Islet precursor cell (in vitro differentiated cells): ENCODE measurements at regions not wholly inside any gene's neighbourhood (a gene's known extent, or its start where the extent isn't known, plus 50 kb on each side); places are given as distances from the start of the nearest gene placed in this dataset.

Source experiments
- DNase-seq: peaks from one replicate; pipeline ENCODE4 v3.0.0-alpha.2; 2018

DNA sequence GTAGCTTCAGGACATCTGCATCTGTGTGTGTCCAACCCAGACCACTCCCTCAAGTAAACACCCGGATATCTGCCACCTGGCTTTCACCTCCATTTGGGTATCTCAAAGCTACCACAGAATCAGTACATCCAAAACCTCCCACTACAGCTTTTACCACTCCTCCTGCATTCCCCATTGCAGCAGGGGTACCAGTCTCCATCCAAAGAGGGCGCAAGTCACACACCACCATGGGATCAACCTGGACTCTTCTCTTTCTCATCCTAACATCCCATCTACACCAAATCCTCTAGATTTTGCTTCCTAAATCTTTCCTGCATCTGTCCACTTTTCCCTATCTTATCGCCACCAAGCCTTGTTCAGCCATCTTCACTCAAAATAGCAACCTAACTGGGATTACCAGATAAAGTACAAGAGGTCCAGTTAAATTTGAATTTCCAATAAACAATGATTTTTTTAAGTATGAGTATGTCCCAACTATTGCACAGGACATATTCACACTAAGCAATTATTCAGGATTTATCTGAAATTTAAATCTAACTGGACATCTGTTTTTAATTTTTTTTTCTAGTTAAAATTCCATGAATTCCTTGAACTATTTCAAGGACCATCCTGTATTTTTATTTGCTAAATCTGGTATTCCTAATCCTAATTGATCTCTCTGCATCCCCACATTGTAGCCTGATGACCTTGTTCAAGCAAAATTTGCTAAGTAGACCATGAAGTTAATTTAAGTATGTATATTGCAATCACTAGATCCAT, 164.3 kb upstream of the MLN start:
- no peak for DNase-seq

DNA sequence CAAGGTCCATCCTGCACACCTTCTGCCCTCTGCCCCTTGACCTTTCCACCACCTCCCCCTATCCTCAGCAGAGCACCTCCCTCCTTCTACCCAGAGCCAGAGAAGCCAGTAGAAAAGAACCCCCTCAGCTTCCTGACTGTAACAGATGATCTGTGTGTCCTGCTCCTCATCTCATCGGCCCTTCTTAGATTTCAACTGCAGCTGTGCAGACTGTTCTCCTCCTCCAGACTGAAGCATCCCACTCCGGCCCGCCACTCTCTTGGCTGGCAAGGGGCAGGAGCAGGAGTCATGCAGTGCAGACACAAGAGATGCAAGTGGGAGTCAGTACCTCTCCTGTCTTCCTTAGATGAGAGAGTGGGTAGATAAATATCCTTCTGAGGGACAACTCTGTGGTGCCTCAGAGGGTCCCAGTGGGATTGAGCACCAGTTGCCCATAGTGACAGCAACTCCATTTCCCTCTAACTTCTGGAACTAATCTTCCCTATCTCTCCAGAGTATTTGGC, 163.5 kb upstream of the MLN start:
- no peak for DNase-seq

GRCh38 chr6:33966536-33966935, 162.7 kb upstream of the MLN start:
- no peak for DNase-seq

GRCh38 chr6:33965766-33966165, 162.0 kb upstream of the MLN start:
- no peak for DNase-seq

DNA sequence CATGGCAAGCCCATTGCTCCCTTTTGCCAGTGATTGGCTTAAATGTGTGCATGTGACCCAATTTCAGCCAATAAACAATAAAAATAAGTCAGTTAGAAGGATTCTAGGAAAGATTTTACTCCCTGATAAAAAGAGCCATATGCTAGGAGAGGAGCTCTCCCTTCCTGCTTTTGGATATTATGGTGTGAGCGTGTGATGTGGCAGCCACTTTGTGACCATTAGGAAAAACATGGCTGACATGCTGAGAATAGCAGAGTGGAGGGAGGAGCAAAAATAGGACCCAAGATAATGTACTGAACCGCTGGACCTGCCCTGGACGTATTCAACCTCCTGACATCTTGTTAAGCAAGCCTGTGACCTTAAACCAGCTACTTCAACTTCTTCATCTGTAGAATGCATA, 160.6 kb upstream of the MLN start:
- DNase-seq = no peak

- no peak for DNase-seq
Observed at GRCh38 chr6:33963136-33963750, 159.4 kb upstream of the MLN start.

DNA sequence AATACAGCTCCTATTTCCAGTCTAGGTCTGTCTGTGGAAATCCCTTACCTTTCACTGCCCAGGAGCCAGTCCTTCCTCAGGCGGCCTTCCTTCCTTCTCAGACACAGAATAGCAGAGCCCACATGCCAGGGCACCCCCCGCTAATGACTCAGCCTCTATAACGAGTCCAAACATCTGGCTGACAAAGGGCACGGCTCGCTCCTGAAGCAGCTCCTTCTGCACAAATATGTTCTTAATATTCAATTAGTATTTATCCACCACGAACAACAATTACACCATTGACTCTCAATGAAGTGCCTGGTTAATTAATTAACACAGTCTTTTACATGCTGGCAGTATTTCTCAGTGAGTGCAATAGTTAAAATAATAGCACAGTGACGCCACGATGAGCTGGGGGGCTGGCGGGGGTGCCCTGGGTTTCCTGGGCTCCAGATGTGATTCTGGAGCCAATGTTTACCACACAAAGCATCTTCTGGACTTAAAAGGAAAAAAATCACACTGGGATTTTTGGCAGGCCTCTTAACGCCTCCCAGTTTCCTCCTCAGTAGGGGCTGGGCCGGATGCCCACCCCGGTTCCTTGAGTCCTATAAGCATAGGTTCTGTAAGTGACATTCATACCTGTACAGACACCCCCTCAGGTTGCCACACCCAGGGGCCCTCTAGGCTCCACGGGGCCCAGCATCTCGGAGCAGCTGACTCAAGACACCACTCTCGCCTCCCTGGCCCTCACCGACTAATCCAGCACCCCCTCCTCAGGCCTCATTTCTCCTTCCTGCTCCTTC, 158.6 kb upstream of the MLN start:
- DNase-seq = no peak

- DNase-seq = no peak
Observed at GRCh38 chr6:33961691-33962090, 157.9 kb upstream of the MLN start.

DNA sequence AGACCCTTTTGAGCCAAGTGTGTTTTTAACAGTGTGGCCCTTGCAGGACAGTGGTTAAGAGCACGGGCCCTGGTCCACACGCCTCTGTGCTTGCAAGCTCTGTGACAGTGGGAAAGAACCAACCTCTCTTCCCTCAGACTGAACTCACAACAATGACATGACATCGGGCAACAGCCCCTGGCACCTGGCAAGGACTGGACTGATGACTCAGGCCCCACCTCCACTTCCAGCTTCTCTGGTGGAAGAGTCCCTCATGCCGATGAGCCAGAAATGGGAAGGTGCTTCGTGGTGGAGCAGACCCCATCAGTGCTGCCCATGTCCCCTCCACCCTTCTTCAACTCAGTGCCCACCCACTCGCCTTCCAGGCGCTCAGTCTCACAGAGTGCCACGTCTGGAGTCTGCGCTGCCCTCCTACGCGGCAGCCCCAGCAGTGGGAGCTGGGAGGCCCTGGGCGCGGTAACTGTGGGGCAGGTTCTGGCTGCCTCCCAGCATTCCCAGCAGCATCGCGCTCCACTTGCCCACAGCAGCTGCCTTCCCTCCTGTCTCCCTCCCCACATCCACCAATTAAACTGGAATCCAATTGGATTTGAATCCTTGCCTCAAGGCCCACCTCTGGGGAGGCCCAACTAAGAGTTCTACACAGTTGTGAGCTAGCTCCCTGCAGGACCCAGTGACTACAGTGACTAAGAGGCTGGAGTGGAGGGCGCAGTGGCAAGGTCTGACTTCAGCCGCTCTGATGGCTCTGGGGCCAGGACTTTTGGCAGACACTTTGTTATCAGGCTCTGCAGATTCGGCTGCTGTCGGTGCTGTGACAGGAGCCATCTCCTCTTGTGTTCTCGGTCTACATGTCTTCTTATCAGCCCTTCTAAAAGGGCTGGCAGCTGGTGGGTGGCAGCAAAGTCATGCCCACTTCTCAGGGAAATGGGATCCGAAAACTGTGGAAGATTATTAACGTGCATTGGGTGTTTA, 156.8 kb upstream of the MLN start:
- no peak for DNase-seq

GRCh38 chr6:33959661-33960344, 156.0 kb upstream of the MLN start:
- no peak for DNase-seq

GRCh38 chr6:33959329-33959651, 155.5 kb upstream of the MLN start:
- no peak for DNase-seq

DNA sequence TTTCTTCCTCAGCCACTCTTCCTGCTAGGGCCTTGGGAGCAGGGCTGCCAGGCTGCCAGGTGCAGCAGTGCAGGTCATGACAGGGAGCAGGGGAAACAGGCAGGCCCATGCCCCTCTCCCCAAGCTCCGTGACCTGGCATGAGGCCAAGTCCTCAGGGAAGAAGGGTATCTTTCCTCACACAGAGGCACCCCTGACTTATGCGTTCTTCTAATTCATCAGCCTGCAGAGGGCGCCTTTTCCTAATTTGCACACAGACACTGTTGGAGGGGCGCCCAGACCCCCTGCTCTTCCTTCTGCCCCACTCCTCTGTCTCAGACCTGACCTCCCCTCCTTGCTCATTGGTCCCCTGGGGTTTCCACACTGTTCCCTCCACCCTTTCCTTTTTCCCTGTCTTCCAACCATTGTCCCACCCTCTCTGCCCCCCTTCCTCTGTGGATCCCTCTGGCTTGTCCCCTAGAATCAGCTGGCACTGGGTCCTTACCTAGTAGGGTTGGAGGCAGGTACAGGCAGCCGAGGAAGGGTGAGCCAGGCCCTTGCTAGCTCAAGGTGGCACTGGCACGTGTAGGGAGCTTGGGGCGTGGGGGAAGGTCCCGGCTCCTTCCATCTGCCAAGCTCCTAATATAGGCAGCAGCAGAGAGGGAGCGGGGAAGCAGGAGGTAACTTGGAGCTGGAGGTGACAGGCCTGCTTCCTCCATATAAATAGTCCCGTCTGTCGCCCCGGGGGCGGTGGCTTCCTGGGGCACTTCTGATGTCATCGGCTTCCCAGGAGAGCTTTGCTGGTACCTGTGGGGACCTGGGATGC, 154.9 kb upstream of the MLN start:
- no peak for DNase-seq

DNA sequence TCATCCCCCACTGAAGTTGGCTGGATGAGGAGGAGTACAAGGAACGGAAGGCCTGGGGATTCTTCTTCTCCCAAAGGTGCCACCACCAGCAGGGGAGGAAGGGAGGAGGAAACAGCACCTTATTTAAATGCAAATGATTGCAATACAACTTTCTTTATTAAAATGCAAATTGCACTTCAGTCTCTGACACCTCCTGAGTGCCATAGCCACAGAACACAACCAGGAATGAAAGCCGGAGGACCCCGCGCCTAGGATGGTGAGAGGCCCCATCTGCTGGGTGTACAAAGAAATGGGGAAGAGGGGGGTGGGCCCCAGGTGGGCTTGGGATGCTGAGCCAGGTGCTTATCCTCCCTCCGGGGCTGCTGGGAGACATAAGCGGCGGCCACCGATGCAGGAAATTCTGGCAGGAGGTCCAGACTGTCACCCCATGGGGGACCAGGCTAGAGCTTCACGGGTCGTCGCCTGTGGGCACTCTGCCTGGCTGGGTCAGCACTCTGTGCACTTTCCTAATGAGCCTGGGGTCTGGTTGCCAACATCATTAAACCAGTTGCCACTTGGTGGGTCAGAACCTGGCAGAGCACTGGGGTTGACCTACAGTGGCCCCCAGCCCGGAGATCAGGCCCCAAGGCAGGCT, 154.2 kb upstream of the MLN start:
- DNase-seq = no peak

DNA sequence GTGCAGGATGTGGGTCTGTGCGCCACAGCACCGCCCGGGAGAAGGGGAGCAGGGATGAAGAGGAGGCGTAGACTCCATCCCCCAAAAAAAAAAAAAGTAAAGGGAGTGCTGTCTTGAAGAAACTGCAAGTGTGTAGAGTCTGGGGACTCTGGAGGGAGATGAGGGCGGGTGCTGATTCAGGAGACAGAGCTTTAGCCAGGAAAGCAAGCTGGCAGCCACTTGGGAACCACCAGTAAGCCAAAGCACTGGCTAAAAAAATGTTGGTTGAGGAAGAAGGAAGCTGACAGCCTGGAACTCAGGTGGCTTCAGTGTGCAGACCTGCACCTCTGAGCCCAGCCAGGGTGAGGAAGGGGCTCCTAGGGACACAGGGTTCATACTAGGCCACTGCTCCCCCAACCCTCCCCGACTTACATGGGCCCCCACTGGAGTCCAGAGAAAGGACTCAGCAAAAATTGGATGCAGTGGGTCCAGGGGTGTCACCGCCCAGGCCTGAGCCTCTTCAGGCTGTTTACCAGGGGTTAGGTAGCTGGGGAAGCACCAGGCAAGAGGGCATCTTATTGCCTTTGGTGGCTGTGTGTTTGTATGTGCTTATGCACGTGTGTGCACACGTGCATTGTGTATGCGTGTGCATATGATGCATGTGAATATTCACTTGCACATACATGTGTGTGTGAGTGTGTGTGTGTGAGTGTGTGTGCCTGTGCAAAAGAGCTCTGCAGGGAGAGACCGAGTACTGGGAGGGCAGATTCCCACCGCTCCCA, 153.5 kb upstream of the MLN start:
- no peak for DNase-seq

DNA sequence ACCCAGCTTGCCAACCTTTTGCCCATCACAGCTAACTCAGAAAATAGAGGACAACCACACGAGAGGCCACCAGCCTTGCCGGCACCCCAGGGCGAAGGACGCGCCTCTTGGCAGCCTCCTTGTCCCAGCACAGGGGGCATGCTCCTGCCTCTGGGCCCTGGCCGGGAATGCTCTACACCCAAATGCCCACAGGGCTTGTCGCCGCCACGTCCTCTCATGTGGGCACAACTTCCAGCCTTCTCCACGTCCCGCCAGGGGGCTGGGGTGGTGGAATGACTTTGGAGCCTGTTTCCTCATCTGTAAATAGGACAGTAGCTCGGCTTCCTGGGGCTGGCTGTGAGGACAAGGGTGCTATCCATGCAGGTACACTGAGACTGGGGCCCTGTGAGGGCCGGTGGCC, 152.4 kb upstream of the MLN start:
- no peak for DNase-seq

DNA sequence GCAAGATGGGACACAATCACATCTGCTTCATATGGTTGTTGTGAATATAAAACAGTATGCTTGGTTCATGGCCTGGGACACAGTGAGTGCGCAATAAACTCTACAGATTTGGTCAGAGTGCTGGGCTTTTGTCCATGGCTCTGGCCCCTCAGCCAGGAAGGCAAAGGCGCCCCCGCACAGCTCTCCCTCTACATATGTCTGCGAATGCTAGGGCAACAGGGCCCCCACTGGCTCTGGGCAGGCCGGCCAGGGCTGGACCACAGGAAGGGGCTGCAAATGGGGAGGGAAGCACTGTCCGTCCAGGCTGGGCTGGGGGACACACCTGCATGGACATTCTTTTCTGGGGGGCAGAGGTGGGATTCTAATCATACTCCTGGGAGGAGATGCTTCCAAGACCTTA, 151.8 kb upstream of the MLN start:
- DNase-seq = no peak

DNA sequence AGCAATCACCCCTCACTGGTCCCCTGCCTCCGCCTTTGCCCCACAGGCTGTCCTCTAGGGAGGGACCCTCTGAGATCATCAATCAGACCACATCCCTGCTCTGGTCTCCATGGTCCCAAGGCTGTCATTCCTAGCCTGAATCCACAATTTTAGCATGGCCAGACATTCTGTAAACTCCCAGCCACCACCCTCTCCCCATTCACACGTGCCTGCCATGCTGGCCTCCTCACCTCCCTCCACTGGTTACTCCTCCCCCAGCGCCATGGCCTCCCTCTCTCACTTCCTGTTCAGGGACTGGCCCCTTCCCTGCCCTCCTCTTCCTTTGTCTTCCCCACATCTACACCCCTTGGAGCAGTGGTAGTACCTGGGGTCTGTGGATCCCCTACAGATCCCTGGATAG, 150.7 kb upstream of the MLN start:
- DNase-seq = no peak

DNA sequence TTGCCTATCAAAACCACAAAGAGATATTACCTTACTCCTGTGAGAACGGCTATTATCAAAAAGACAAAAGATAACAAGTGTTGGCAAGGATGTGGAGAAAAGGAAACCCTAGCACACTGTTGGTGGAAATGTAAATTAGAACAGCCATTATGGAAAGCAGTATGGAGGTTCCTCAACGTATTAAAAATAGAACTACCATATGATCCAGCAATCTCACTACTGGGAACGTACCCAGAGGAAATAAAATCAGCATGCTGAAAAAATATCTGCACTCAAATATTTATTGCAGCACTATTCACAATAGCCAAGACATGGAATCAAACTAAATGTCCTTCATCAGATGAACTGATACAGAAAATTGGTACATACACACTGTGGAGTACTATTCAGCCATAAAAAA, 149.4 kb upstream of the MLN start:
- DNase-seq = no peak

DNA sequence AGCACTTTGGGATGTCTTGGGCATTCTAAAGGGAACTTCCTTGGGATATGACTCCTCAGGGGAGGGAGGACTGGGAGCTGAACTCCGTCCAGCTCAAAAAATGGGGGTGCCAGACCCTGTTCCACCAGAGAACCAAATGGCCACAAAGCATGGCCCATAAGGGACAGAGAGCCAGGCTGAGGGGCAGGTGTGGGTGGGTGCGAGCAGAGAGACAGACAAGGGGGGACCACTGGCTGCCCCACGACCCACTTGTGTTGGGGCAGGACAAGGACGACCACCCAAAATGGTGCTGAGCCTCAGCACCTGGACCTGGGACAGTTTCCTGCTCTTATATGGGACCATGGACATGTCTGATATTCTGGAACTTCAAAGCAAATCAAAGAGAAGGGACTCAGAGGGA, 148.2 kb upstream of the MLN start:
- DNase-seq = no peak
